ENCODE measurements at regions not wholly inside any gene's neighbourhood (a gene's known extent, or its start where the extent isn't known, plus 50 kb on each side); places are given as distances from the start of the nearest gene placed in this dataset.
A peak's percentile ranks its signal among the peaks of the same experiment; 100 is the strongest.

GRCh38 chr1:193565971-193566577 is 379.7 kb upstream of the B3GALT2 start:
- ChIA-PET POLR2A (ENCODE audit: unreplicated experiment) (no interaction called here), CTCF (no interaction called here)
- H3K9me2 ChIP-seq (ENCODE audit: insufficient read depth): no peaks in the 10 kb centered on the region
- H3K4me3 ChIP-seq: no peak overlapping the region
- no peak overlapping the region for H2AFZ ChIP-seq
- H3K9me3 ChIP-seq (ENCODE audit: insufficient read depth, low read depth): peaks cover 3% of the 10 kb centered on the region
- no peaks in the 10 kb centered on the region for H3K36me3 ChIP-seq (ENCODE audit: low read depth)
- no TSS peak for BruUV-seq (replicated peaks)
- DNase-seq: no peak
- H3K27ac ChIP-seq: no peak overlapping the region
- H3K4me2 ChIP-seq: no peak overlapping the region
- H4K20me1 ChIP-seq (ENCODE audit: insufficient read depth): no peaks in the 10 kb centered on the region
- no peaks in the 10 kb centered on the region for H3K27me3 ChIP-seq (ENCODE audit: insufficient read depth, low read depth)
- H3F3A ChIP-seq (ENCODE audit: insufficient read depth, low read depth): no peaks in the 10 kb centered on the region
- H3K4me1 ChIP-seq (replicated peaks; ENCODE audit: insufficient read depth): no peaks in the 10 kb centered on the region
- intact Hi-C loops (cut with micrococcal nuclease; ENCODE audit: unreplicated experiment): no loop called here
- TF ChIP-seq CTCF (conservative IDR thresholded peaks at IDR 0.05) (no peak), EZH2 (IDR thresholded peaks at IDR 0.05; ENCODE audit: low read depth) (no peak)
- no peaks in the 10 kb centered on the region for H3K79me2 ChIP-seq (ENCODE audit: low read depth)

GRCh38 chr1:193562121-193562520 is 375.7 kb upstream of the B3GALT2 start:
- H3K36me3 ChIP-seq (ENCODE audit: low read depth): no peaks in the 10 kb centered on the region
- no peaks in the 10 kb centered on the region for H3K9me3 ChIP-seq (ENCODE audit: insufficient read depth, low read depth)
- no peak overlapping the region for H3K4me3 ChIP-seq
- no peaks in the 10 kb centered on the region for H4K20me1 ChIP-seq (ENCODE audit: insufficient read depth)
- TF ChIP-seq CTCF (conservative IDR thresholded peaks at IDR 0.05) (no peak), EZH2 (IDR thresholded peaks at IDR 0.05; ENCODE audit: low read depth) (no peak)
- CTCF ChIA-PET: no interaction called here
- no peaks in the 10 kb centered on the region for H3K27me3 ChIP-seq (ENCODE audit: insufficient read depth, low read depth)
- POLR2A ChIA-PET (ENCODE audit: unreplicated experiment): no interaction called here
- no peaks in the 10 kb centered on the region for H3K9me2 ChIP-seq (ENCODE audit: insufficient read depth)
- H3K79me2 ChIP-seq (ENCODE audit: low read depth): no peaks in the 10 kb centered on the region
- DNase-seq: no peak
- H3F3A ChIP-seq (ENCODE audit: insufficient read depth, low read depth): 0 out of 2 replicates have a peak, but pooled peaks cover 10% of the 10 kb centered on the region
- intact Hi-C loops (cut with micrococcal nuclease; ENCODE audit: unreplicated experiment): no loop called here
- H3K27ac ChIP-seq: no peak overlapping the region
- no peak overlapping the region for H3K4me2 ChIP-seq
- no TSS peak for BruUV-seq (replicated peaks)
- no peaks in the 10 kb centered on the region for H3K4me1 ChIP-seq (replicated peaks; ENCODE audit: insufficient read depth)
- H2AFZ ChIP-seq: no peak overlapping the region

- H3K36me3 ChIP-seq (ENCODE audit: low read depth): no peaks in the 10 kb centered on the region
- 0 out of 2 replicates have a peak, but pooled peaks cover 10% of the 10 kb centered on the region for H3F3A ChIP-seq (ENCODE audit: insufficient read depth, low read depth)
- H4K20me1 ChIP-seq (ENCODE audit: insufficient read depth): no peaks in the 10 kb centered on the region
- ChIA-PET POLR2A (ENCODE audit: unreplicated experiment) (interaction anchor here (0.6 kb wide), 1 partner anchor 58 kb away, joined by 4 read pairs; no protein-coding TSS in a partner anchor), CTCF (no interaction called here)
- no peak for TF ChIP-seq CTCF (conservative IDR thresholded peaks at IDR 0.05)
- no peak overlapping the region for H3K4me2 ChIP-seq
- no peaks in the 10 kb centered on the region for H3K9me3 ChIP-seq (ENCODE audit: insufficient read depth, low read depth)
- H3K4me1 ChIP-seq (replicated peaks; ENCODE audit: insufficient read depth): no peaks in the 10 kb centered on the region
- H3K27ac ChIP-seq: no peak overlapping the region
- H3K27me3 ChIP-seq (ENCODE audit: insufficient read depth, low read depth): no peaks in the 10 kb centered on the region
- H3K79me2 ChIP-seq (ENCODE audit: low read depth): no peaks in the 10 kb centered on the region
- intact Hi-C loops (cut with micrococcal nuclease; ENCODE audit: unreplicated experiment): no loop called here
- peak in 1 of 2 experiments; percentile 5 for DNase-seq
- BruUV-seq (replicated peaks): no TSS peak
- no peak overlapping the region for H2AFZ ChIP-seq
- no peak overlapping the region for H3K4me3 ChIP-seq
- no peaks in the 10 kb centered on the region for H3K9me2 ChIP-seq (ENCODE audit: insufficient read depth)
These were observed 372.1 kb upstream of the B3GALT2 start for GRCh38 chr1:193558491-193559028.

All from PC-9 (cell line).